ENCODE measurements at regions not wholly inside any gene's neighbourhood (a gene's known extent, or its start where the extent isn't known, plus 50 kb on each side); places are given as distances from the start of the nearest gene placed in this dataset.

DNA sequence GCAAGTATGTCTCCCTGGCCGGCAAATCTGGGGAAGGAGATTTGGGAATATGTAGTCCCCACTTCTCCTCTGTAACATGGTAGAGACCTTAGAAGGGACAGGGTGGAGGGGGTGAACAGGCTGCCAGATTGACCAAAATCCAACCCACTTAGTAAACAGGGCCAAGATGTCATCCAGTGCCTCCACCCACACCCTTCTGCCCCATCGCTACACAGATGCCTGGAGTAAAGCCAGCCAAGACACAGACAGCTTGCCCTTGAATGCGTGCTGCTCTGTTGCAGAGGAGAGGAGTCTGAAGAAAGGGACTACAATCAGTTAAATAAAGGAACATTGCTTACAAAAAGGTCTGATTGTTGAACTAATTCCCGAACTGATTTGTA lies 160.1 kb upstream of the LDB2 start:
- Histone ChIP-seq H3K4me1 (ENCODE audit: insufficient read depth, low read length) (no peaks in the 10 kb centered on the region), H3K27ac (ENCODE audit: low read depth in 1 of 2, low read length in 2 of 2) (no peak overlapping the region), H3K36me3 (ENCODE audit: insufficient read depth, low read length) (no peaks in the 10 kb centered on the region), H3K27me3 (ENCODE audit: control insufficient read depth in 1 of 2, insufficient read depth in 2 of 2, low read length in 2 of 2) (no peaks in the 10 kb centered on the region), H3K9me3 (ENCODE audit: control insufficient read depth in 1 of 2, insufficient read depth in 1 of 2, low read length in 2 of 2) (peaks cover 0 to 3% of the 10 kb centered on the region in 2 experiments), H3K4me3 (ENCODE audit: low read length) (no peak overlapping the region)
- Mint-ChIP-seq H3K4me1 (ENCODE audit: low read depth) (no peaks in the 10 kb centered on the region), H3K27ac (no peak overlapping the region), H3K27me3 (peaks cover 9% of the 10 kb centered on the region), H3K4me3 (no peak overlapping the region), H3K9me3 (no peaks in the 10 kb centered on the region), H3K36me3 (ENCODE audit: low read depth) (no peaks in the 10 kb centered on the region)
- CTCF ChIA-PET: no interaction called here
- intact Hi-C loops (cut with DNase I, micrococcal nuclease): no loop called here
- no peak for DNase-seq
- no peak for TF ChIP-seq CTCF (IDR thresholded peaks at IDR 0.05)
- no peak for ATAC-seq (ENCODE audit: poor library complexity)
- POLR2A ChIA-PET: no interaction called here

DNA sequence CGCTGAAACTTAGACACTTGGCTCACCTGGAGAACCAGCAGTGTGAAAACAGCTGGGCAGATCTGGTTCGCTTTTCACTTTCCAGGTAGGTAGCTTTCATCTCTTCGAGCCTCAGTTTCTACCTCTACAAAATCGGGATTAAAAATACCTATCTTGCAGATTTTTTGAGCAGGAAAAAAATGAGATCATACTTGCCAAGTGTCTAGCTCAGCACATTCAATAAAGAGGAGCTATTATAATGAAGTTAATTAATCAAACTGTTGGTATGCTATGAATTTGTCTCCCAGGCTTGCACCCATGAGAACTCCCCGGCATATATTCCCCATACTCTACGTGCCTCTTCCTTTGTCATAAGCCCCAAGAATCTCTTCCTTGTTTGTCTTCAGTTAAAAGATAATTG lies 158.6 kb upstream of the LDB2 start:
- CTCF ChIA-PET: no interaction called here
- DNase-seq (no peak), ATAC-seq (ENCODE audit: poor library complexity) (no peak)
- POLR2A ChIA-PET: no interaction called here
- no peak overlapping the region for H3K4me3 Mint-ChIP-seq
- intact Hi-C loops (cut with DNase I, micrococcal nuclease): no loop called here
- Histone ChIP-seq H3K36me3 (ENCODE audit: insufficient read depth, low read length) (no peaks in the 10 kb centered on the region), H3K27ac (ENCODE audit: low read depth in 1 of 2, low read length in 2 of 2) (no peak overlapping the region), H3K9me3 (ENCODE audit: control insufficient read depth in 1 of 2, insufficient read depth in 1 of 2, low read length in 2 of 2) (peaks cover 0 to 3% of the 10 kb centered on the region in 2 experiments), H3K4me1 (ENCODE audit: insufficient read depth, low read length) (no peaks in the 10 kb centered on the region), H3K27me3 (ENCODE audit: control insufficient read depth in 1 of 2, insufficient read depth in 2 of 2, low read length in 2 of 2) (no peaks in the 10 kb centered on the region), H3K4me3 (ENCODE audit: low read length) (no peak overlapping the region)
- H3K9me3 Mint-ChIP-seq: no peaks in the 10 kb centered on the region
- no peaks in the 10 kb centered on the region for H3K36me3 Mint-ChIP-seq (ENCODE audit: low read depth)
- H3K4me1 Mint-ChIP-seq (ENCODE audit: low read depth): no peaks in the 10 kb centered on the region
- peaks cover 9% of the 10 kb centered on the region for H3K27me3 Mint-ChIP-seq
- H3K27ac Mint-ChIP-seq: no peak overlapping the region
- TF ChIP-seq CTCF (IDR thresholded peaks at IDR 0.05): no peak

DNA sequence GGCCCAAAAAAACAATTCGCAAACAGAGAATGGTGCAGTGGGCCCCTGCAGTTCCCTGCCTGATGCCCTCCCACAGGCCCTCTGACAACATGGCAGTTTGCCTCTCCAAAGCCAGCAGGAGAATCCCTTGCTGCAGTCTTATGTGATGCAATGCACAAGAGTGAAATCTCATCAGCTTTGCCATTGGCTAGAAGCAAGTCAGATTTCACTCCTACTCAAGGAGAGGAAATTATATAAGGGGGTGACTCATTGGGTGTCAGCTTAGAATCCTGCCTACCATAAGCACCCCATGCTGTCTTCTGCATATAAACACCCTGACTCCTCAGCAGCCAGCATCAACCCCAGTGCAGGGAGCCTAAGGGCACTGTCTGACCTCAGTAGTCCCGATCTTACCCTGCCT lies 157.3 kb upstream of the LDB2 start:
- H3K4me1 Mint-ChIP-seq (ENCODE audit: low read depth): no peaks in the 10 kb centered on the region
- ATAC-seq (ENCODE audit: poor library complexity) (no peak), DNase-seq (no peak)
- no peaks in the 10 kb centered on the region for H3K9me3 Mint-ChIP-seq
- peaks cover 0 to 3% of the 10 kb centered on the region in 2 experiments for H3K9me3 ChIP-seq (ENCODE audit: control insufficient read depth in 1 of 2, insufficient read depth in 1 of 2, low read length in 2 of 2)
- TF ChIP-seq CTCF (IDR thresholded peaks at IDR 0.05): no peak
- H3K36me3 Mint-ChIP-seq (ENCODE audit: low read depth): no peaks in the 10 kb centered on the region
- H3K27ac Mint-ChIP-seq: no peak overlapping the region
- H3K36me3 ChIP-seq (ENCODE audit: insufficient read depth, low read length): no peaks in the 10 kb centered on the region
- H3K27me3 Mint-ChIP-seq: peaks cover 9% of the 10 kb centered on the region
- no peak overlapping the region for H3K27ac ChIP-seq (ENCODE audit: low read depth in 1 of 2, low read length in 2 of 2)
- H3K4me1 ChIP-seq (ENCODE audit: insufficient read depth, low read length): no peaks in the 10 kb centered on the region
- H3K4me3 ChIP-seq (ENCODE audit: low read length): no peak overlapping the region
- H3K27me3 ChIP-seq (ENCODE audit: control insufficient read depth in 1 of 2, insufficient read depth in 2 of 2, low read length in 2 of 2): no peaks in the 10 kb centered on the region
- ChIA-PET CTCF (no interaction called here), POLR2A (no interaction called here)
- intact Hi-C loops (cut with DNase I, micrococcal nuclease): no loop called here
- no peak overlapping the region for H3K4me3 Mint-ChIP-seq

All from CD4-positive, alpha-beta T cell (primary cell).